ENCODE measurements at regions not wholly inside any gene's neighbourhood (a gene's known extent, or its start where the extent isn't known, plus 50 kb on each side); places are given as distances from the start of the nearest gene placed in this dataset.

GRCh38 chr17:68693896-68694295 lies 92.7 kb upstream of the FAM20A start:
- in situ Hi-C loops (cut with HindIII; ENCODE audit: low pct_unique_long_range_greater_than_20kb, low sequenced_read_pairs), result no loop called here
- ChIA-PET CTCF (no interaction called here), POLR2A (no interaction called here)
- DNase-seq (ENCODE audit: low read depth, low spot score) (no peak), ATAC-seq (no peak)
- Histone ChIP-seq H3K36me3 (ENCODE audit: control insufficient read depth, insufficient read depth, low read length) (no peaks in the 10 kb centered on the region), H3K27me3 (ENCODE audit: control insufficient read depth, insufficient read depth, low read length) (no peaks in the 10 kb centered on the region), H3K4me1 (ENCODE audit: control insufficient read depth, insufficient read depth, low read length) (no peaks in the 10 kb centered on the region), H3K4me3 (ENCODE audit: low read depth in 2 of 2, low read length in 2 of 2) (no peak overlapping the region), H3K9me3 (ENCODE audit: control insufficient read depth, insufficient read depth, low read depth, low read length) (no peaks in the 10 kb centered on the region), H3K27ac (ENCODE audit: low read length) (no peak overlapping the region)
- TF ChIP-seq TCF7L2 (IDR thresholded peaks at IDR 0.05; ENCODE audit: low read depth, low read length), result no peak
- TF ChIP-seq REST (IDR thresholded peaks at IDR 0.05; ENCODE audit: insufficient read depth in 1 of 2, low read depth in 2 of 2, low read length in 1 of 2), result no peak
- TF ChIP-seq POLR2AphosphoS5 (IDR thresholded peaks at IDR 0.05; ENCODE audit: low read depth, low read length), result no peak
- no peak for TF ChIP-seq SIN3A (IDR thresholded peaks at IDR 0.05; ENCODE audit: borderline replicate concordance, insufficient read depth, low read depth, low read length)
- TF ChIP-seq, protein P1, sequence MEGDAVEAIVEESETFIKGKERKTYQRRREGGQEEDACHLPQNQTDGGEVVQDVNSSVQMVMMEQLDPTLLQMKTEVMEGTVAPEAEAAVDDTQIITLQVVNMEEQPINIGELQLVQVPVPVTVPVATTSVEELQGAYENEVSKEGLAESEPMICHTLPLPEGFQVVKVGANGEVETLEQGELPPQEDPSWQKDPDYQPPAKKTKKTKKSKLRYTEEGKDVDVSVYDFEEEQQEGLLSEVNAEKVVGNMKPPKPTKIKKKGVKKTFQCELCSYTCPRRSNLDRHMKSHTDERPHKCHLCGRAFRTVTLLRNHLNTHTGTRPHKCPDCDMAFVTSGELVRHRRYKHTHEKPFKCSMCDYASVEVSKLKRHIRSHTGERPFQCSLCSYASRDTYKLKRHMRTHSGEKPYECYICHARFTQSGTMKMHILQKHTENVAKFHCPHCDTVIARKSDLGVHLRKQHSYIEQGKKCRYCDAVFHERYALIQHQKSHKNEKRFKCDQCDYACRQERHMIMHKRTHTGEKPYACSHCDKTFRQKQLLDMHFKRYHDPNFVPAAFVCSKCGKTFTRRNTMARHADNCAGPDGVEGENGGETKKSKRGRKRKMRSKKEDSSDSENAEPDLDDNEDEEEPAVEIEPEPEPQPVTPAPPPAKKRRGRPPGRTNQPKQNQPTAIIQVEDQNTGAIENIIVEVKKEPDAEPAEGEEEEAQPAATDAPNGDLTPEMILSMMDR (IDR thresholded peaks at IDR 0.05), result no peak
- intact Hi-C loops (cut with micrococcal nuclease; ENCODE audit: unreplicated experiment), result no loop called here
- no TSS peak for BruUV-seq (replicated peaks)

- Histone ChIP-seq H3K27me3 (ENCODE audit: control insufficient read depth, insufficient read depth, low read length) (no peaks in the 10 kb centered on the region), H3K36me3 (ENCODE audit: control insufficient read depth, insufficient read depth, low read length) (no peaks in the 10 kb centered on the region), H3K27ac (ENCODE audit: low read length) (no peak overlapping the region), H3K4me1 (ENCODE audit: control insufficient read depth, insufficient read depth, low read length) (no peaks in the 10 kb centered on the region), H3K9me3 (ENCODE audit: control insufficient read depth, insufficient read depth, low read depth, low read length) (no peaks in the 10 kb centered on the region), H3K4me3 (ENCODE audit: low read depth in 2 of 2, low read length in 2 of 2) (no peak overlapping the region)
- CTCF ChIA-PET, result no interaction called here
- in situ Hi-C loops (cut with HindIII; ENCODE audit: low pct_unique_long_range_greater_than_20kb, low sequenced_read_pairs) (no loop called here), intact Hi-C loops (cut with micrococcal nuclease; ENCODE audit: unreplicated experiment) (no loop called here)
- no peak for DNase-seq (ENCODE audit: low read depth, low spot score)
- no peak for ATAC-seq
- POLR2A ChIA-PET, result no interaction called here
- no TSS peak for BruUV-seq (replicated peaks)
- TF ChIP-seq SIN3A (IDR thresholded peaks at IDR 0.05; ENCODE audit: borderline replicate concordance, insufficient read depth, low read depth, low read length) (no peak), POLR2AphosphoS5 (IDR thresholded peaks at IDR 0.05; ENCODE audit: low read depth, low read length) (no peak), TCF7L2 (IDR thresholded peaks at IDR 0.05; ENCODE audit: low read depth, low read length) (no peak), REST (IDR thresholded peaks at IDR 0.05; ENCODE audit: insufficient read depth in 1 of 2, low read depth in 2 of 2, low read length in 1 of 2) (no peak)
- TF ChIP-seq, protein P1 (IDR thresholded peaks at IDR 0.05), result no peak
Observed at GRCh38 chr17:68693466-68693865, 92.3 kb upstream of the FAM20A start.
